HG02884 (cell line): ENCODE measurements at regions not wholly inside any gene's neighbourhood (a gene's known extent, or its start where the extent isn't known, plus 50 kb on each side); places are given as distances from the start of the nearest gene placed in this dataset.

Experiments used
- ATAC-seq: cut with Tn5 transposase; IDR thresholded peaks from one replicate; pipeline ENCODE4 v1.9.1; 2021; ENCODE audit warnings: mild to moderate bottlenecking, moderate library complexity; ENCODE audit not compliant: unreplicated experiment

GRCh38 chr1:71193153-71193552 lies 112.3 kb upstream of the ZRANB2 start:
- ATAC-seq = no peak

DNA sequence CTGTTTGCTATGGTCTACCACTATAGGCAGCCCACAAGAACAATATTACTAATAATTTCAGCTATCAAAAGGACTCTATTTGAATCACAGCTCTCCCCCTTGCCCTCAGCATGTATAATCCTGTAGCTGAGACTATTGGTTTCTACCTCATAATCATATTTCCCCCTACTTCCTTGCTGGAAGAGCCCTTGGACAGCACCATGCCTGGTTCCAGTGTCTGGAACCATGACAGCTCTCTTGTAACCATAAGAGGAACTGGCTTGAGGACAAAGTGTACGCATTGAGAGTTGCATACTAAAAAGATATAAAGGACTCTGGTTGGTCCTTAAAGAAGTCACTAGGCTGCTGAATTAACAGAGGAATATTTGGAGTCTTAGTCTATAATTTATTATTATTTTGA lies 110.7 kb upstream of the ZRANB2 start:
- ATAC-seq = no peak

GRCh38 chr1:71190843-71191242 lies 110.0 kb upstream of the ZRANB2 start:
- ATAC-seq = no peak

- no peak for ATAC-seq
Observed at GRCh38 chr1:71184410-71184809, 103.6 kb upstream of the ZRANB2 start.

DNA sequence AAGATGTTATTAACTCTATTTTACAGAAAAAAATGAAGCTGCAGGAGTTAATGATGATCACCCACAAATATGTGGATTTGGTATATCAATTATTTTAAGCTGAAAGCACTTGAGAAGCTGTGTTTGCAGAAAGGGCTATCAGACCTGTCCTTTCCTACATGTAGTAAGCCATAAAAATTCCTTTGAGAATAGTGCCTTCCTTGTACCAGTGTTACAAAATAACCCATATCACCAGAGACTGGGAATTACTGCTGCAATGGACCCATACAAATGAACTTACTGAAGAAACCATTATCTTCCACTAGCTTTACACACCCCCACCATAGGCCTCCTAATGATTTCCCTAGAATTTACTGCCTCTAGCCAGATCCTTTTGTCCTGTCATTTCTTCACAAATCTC lies 99.2 kb upstream of the ZRANB2 start:
- ATAC-seq = no peak

- no peak for ATAC-seq
Observed at GRCh38 chr1:71170925-71171324, 90.1 kb upstream of the ZRANB2 start.

- ATAC-seq = no peak
Observed at GRCh38 chr1:71167505-71167904, 86.7 kb upstream of the ZRANB2 start.

DNA sequence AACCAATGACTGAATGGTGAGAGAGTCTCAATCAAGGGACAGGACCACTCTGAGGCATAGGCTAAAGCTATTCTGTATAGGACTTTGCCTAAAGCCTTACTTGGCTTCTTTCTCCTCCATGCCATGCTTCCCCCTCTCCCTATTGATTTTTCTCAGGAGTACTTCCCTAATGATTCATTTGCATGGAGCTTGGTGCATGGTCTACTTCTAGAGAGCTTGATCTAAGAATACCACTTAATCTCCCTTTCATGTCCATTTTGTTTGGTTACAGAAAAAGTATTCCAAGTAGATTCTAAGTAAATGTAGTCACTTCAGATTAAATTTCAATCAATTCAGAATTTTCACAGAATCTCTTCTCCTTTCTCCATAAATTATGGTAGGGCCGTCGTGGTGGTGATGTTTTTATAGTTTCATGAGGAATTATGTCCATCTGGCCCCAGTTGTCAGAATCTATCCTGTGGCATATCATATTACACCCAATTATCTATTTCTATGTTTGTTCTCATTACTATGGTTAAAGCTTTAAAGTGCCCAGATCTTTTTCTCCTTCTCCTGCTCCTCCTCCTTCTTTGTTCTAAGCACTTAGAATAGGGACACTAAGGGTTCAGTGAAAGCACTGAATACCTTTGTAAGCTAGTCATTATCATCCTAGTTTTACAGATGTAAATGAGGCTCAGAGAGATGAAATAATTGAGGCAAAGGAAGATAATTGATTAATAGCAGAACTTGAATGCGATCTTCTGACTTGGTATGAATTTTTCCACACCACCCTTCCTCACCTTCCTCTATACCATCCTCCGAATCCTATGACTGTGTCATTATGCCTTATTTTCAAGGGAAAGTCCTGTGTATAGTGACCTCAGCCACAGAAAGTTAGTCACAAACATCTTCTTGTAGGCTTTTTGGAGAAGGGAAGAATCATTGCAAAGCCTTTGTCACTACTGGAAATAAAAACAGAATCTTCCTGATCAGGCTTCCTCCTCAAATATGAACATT lies 85.6 kb upstream of the ZRANB2 start:
- ATAC-seq = no peak

DNA sequence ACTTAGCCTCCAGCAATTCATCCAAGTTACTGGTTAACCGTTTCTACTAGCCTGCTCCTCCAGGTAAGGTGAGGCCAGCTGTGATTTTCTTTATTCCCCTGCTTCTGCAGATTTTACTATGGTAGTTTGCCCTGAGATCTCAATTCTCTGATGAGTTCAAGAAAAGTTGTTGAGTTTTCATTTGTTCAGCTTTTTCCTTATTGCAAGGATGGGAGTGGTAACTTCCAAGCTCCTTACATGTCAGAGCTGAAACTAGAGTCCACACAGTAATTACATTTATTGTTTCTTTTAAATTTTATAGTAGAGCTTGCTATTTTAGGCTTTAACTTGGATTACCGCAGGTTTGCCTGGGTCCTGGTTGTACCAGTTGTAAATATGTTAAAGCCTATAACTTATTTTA lies 76.9 kb upstream of the ZRANB2 start:
- ATAC-seq = no peak

DNA sequence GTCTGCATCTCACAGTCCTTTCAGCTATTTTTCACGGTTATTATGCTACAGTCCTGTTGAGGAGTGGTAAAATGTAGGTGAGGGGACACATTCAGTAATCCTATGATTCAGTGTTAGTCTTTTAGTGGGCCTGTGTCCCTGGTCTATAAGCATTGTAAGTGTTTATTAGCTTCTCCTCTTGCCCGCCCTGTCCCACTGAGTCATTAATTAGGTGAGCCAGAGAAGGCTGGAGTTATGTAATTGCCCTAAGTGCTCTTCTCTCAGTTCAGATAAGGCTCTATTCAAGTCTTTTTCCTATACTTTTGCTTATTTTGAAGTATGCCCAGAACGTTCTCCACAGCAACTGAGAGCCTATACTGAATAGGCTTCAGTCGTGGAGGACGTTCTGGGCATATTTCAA lies 76.3 kb upstream of the ZRANB2 start:
- no peak for ATAC-seq

DNA sequence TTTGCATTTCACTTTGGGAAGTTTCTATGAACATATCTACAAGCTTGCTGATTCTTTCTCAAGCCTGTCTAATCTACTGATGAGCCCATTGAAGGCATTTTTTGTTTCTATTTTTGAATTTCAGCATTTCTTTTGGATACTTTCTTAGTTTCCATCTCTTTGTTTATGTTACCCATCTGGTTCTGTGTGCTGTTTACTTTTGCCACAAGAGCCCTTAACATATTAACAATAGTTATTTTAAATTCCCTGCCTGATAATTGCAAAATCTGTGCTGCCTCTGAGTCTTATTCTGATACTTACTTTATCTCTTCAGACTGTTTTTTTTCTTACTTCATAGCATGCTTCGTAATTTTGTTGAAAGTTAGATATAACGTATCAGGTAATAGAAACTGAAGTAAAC lies 75.8 kb upstream of the ZRANB2 start:
- no peak for ATAC-seq

GRCh38 chr1:71154429-71154828 lies 73.6 kb upstream of the ZRANB2 start:
- no peak for ATAC-seq

DNA sequence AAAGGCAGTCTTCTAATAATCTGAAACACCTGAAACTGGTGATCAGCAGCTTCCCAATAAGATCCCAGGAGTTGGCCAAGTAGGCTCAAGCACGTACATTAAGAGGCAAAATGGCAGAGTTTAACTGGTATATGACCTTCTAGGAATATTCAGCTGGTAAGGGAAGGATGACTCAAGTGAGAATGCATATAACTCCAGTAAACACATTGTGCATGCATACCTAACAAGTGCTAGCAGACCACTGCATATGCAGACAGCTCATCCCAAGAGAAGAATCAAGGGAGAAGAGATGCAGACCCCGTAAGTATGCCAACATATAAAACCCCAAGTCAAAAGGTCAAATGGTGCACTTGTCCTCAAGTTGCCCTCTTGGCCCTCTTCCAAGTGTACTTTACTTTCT lies 73.0 kb upstream of the ZRANB2 start:
- ATAC-seq = no peak

DNA sequence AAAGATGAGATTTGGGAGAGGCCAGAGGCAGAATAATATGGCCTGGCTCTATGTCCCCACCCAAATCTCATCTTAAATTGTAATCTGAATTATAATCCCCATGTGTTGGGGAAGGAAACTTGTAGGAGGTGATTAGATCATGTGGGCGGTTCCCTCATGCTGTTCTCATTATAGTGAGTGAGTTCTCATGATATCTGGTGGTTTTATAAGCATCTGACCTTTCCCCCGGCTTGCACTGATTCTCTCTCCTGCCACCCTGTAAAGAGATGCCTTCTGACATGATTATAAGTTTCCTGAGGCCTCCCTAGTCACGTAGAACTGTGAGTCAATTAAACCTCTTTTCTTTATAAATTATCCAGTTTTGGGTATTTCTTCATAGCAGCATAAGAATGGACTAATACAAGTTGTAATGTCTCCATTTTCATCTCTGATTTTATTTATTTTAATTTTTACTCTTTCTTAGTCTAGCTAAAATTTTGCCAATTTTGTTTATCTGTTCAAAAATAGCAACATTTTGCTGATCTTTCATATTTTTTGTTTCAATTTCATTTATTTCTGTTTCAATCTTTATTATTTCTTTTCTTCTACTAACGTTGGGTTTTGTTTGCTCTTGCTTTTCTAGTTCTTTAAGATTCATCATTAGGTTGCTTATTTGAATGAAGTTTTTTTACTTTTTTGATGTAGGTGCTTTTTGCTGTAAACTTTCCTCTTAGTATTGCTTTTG lies 67.0 kb upstream of the ZRANB2 start:
- no peak for ATAC-seq

GRCh38 chr1:71135571-71135970 lies 54.7 kb upstream of the ZRANB2 start:
- no peak for ATAC-seq
